K562 (cell line): ENCODE measurements at regions not wholly inside any gene's neighbourhood (a gene's known extent, or its start where the extent isn't known, plus 50 kb on each side); places are given as distances from the start of the nearest gene placed in this dataset.

ENCODE experiments used
- ATAC-seq: fragments of 200-7000 bp; cut with Tn5 transposase; 3 replicates; pipeline ENCODE4 v1.9.1; 2020; ENCODE audit warnings: moderate library complexity
- BruUV-seq: library from RNA; stranded (reverse); fragments of 400-500 nt; replicated peaks from 2 replicates; lab custom pipeline; 2021; lab: Mats Ljungman, UMichigan
- CTCF ChIA-PET: fragments of 300-600 bp; formaldehyde crosslinking; extraction: SDS; loops from one replicate; lab custom pipeline; 2021; ENCODE audit warnings: low intra/inter-chr PET ratio; lab: Yijun Ruan, JAX
- POLR2A ChIA-PET: fragments of 300-600, 350-650 bp; sonication (Branson Sonifier 250); formaldehyde crosslinking; extraction: SDS; loops from one replicate; lab custom pipeline; 2021; ENCODE audit warnings: antibody characterized with exemption, inconsistent platforms; lab: Yijun Ruan, JAX
- DNase-seq, 4 experiments: peaks; one replicate each; pipeline versions ENCODE4 v3.0.0 to v3.0.0-alpha.2; 2011 to 2018; ENCODE audit warnings: low spot score in 3 of 4, mixed read lengths in 3 of 4; ENCODE audit errors: extremely low read depth in 1 of 4
- FAIRE-seq: peaks from 2 replicates; lab custom pipeline; 2011; peaks lifted over from hg19 to GRCh38; lab: Jason Lieb, UNC
- H2AFZ ChIP-seq: 2 replicates; pipeline ENCODE4 v1.6.0; 2011; ENCODE audit warnings: low read depth, low read length, control low read depth, inconsistent platforms
- H3K27ac ChIP-seq: fragments of 200-600 bp; 3 replicates; pipeline ENCODE4 v1.8.0; 2011; ENCODE audit warnings: low read depth, mild to moderate bottlenecking, control low read depth, inconsistent platforms, low read length, moderate library complexity, mixed read lengths; ENCODE audit errors: extremely low read depth
- H3K27me3 ChIP-seq, 2 experiments: fragments of 300-600 bp in 1 of 2; 2 replicates in 1 of 2; 3 replicates in 1 of 2; pipeline versions ENCODE4 v1.6.0 to v1.8.0; 2011; ENCODE audit warnings: inconsistent platforms in 2 of 2, low read length in 2 of 2, mild to moderate bottlenecking in 1 of 2, mixed read lengths in 1 of 2, moderate library complexity in 1 of 2; ENCODE audit not compliant: control insufficient read depth in 2 of 2, insufficient read depth in 2 of 2
- H3K36me3 ChIP-seq: fragments of 300-600 bp; 3 replicates; pipeline ENCODE4 v1.8.0; 2011; ENCODE audit warnings: mild to moderate bottlenecking, low read length, inconsistent platforms; ENCODE audit not compliant: control insufficient read depth, insufficient read depth
- H3K4me1 ChIP-seq, 2 experiments: fragments of 200-600 bp in 1 of 2; replicated peaks in 1 of 2; 2 replicates in 1 of 2; 3 replicates in 1 of 2; pipeline versions ENCODE4 v1.5.1 to v1.8.0; 2011; ENCODE audit warnings: inconsistent platforms in 2 of 2, low read length in 2 of 2, mild to moderate bottlenecking in 1 of 2, mixed read lengths in 1 of 2, moderate library complexity in 1 of 2; ENCODE audit not compliant: control insufficient read depth in 2 of 2, insufficient read depth in 2 of 2
- H3K4me2 ChIP-seq: 2 replicates; pipeline ENCODE4 v1.6.1; 2011; ENCODE audit warnings: low read length, control low read depth, inconsistent platforms, mixed read lengths; ENCODE audit not compliant: insufficient read depth
- H3K4me3 ChIP-seq: fragments of 200-600 bp; sonication (generic), shearing (Covaris generic); 2 replicates; pipeline ENCODE4 v1.5.1; 2016; ENCODE audit warnings: control low read depth, inconsistent platforms
- H3K79me2 ChIP-seq: fragments of 200-600 bp; 3 replicates; pipeline ENCODE4 v1.8.0; 2011; ENCODE audit warnings: low read length, inconsistent platforms; ENCODE audit not compliant: control insufficient read depth, insufficient read depth
- H3K9ac ChIP-seq, 2 experiments: 2 replicates each; pipeline versions ENCODE4 v1.6.0 to v1.6.1; 2011; ENCODE audit warnings: low read depth in 2 of 2, low read length in 2 of 2, control low read depth in 1 of 2, inconsistent platforms in 1 of 2, mild to moderate bottlenecking in 1 of 2, mixed read lengths in 1 of 2; ENCODE audit not compliant: insufficient read depth in 1 of 2
- H3K9me1 ChIP-seq: one replicate; pipeline ENCODE4 v1.6.0; 2011; ENCODE audit warnings: inconsistent platforms, mild to moderate bottlenecking, low read length, moderate library complexity; ENCODE audit not compliant: control insufficient read depth, insufficient read depth
- H3K9me3 ChIP-seq: replicated peaks from 2 replicates; pipeline ENCODE4 v1.5.1; 2011; ENCODE audit warnings: low read depth, low read length, inconsistent platforms; ENCODE audit not compliant: control insufficient read depth, insufficient read depth
- H4K20me1 ChIP-seq: replicated peaks from 2 replicates; pipeline ENCODE4 v1.6.1; 2011; ENCODE audit warnings: low read length, inconsistent platforms, mixed read lengths; ENCODE audit not compliant: control insufficient read depth, insufficient read depth
- CBX8 ChIP-seq: fragments of 200-600 bp; sonication (generic); IDR thresholded peaks from 2 replicates; pipeline ENCODE4 v1.6.1; 2012; ENCODE audit warnings: borderline replicate concordance, mixed run types, low read depth, mild to moderate bottlenecking, moderate library complexity, mixed read lengths, low read length, control low read depth, inconsistent platforms; ENCODE audit not compliant: poor library complexity, severe bottlenecking; ENCODE audit errors: extremely low read depth
- GATAD2A ChIP-seq: fragments of 450-650 bp; IDR thresholded peaks from 2 replicates; pipeline ENCODE4 v1.6.1; 2017
- KDM1A ChIP-seq, 2 experiments: fragments of 450-650 bp; IDR thresholded peaks; 2 replicates each; pipeline ENCODE4 v1.6.1; 2016; ENCODE audit warnings: mild to moderate bottlenecking in 2 of 2
- OTX1 ChIP-seq: fragments of 450-650 bp; formaldehyde crosslinking; IDR thresholded peaks from 2 replicates; pipeline ENCODE4 v1.4.0; 2022; ENCODE audit warnings: mild to moderate bottlenecking
- RBM22 ChIP-seq: fragments of 200-400 bp; formaldehyde crosslinking; IDR thresholded peaks from 2 replicates; pipeline ENCODE4 v1.6.1; 2018; ENCODE audit warnings: low read length, low read depth; ENCODE audit not compliant: poor library complexity, severe bottlenecking
- ZC3H8 ChIP-seq: fragments of 450-650 bp; IDR thresholded peaks from 2 replicates; pipeline ENCODE4 v1.6.1; 2017
- ZNF184 ChIP-seq: sonication (generic); formaldehyde crosslinking; IDR thresholded peaks from 2 replicates; pipeline ENCODE4 v1.5.0; 2020; ENCODE audit warnings: missing genetic modification reagents
- ZNF232 ChIP-seq: sonication (generic); formaldehyde crosslinking; IDR thresholded peaks from 2 replicates; pipeline ENCODE4 v1.8.0; 2022; ENCODE audit warnings: mild to moderate bottlenecking, missing genetic modification reagents
- ZNF347 ChIP-seq: fragments of 450-650 bp; formaldehyde crosslinking; IDR thresholded peaks from 2 replicates; pipeline ENCODE4 v1.4.0; 2020; ENCODE audit warnings: low read depth, mild to moderate bottlenecking, moderate library complexity
- WGBS: fragments of 100-300 bp; shearing (Covaris generic); methylation state at CpG from one replicate; pipeline ENCODE4 v1.1.6; 2016; ENCODE audit warnings: low coverage, mixed read lengths; ENCODE audit not compliant: insufficient coverage; ENCODE audit errors: missing lambda C conversion rate; 5-methylcytosine and 5-hydroxymethylcytosine counted together
- in situ Hi-C: fragments of 300-500 bp; cut with MboI; formaldehyde crosslinking; loops from 4 replicates; pipeline ENCODE4 v1.15.0; 2018; ENCODE audit warnings: inconsistent platforms, mixed read lengths
- intact Hi-C: fragments of 100-400 bp; cut with micrococcal nuclease; formaldehyde crosslinking; loops from 2 replicates; pipeline ENCODE4 v1.14.2; 2022
- TF ChIP-seq, protein P1 (sequence below): fragments of 200-600 bp; sonication (generic); IDR thresholded peaks from one replicate; pipeline ENCODE4 v1.6.1; 2012; ENCODE audit warnings: mild to moderate bottlenecking, low read depth, low read length, inconsistent platforms
- TF ChIP-seq, protein P2 (sequence below): sonication (generic); formaldehyde crosslinking; IDR thresholded peaks from 2 replicates; pipeline ENCODE4 v1.8.1; 2023; ENCODE audit warnings: mild to moderate bottlenecking, missing genetic modification reagents

DNA sequence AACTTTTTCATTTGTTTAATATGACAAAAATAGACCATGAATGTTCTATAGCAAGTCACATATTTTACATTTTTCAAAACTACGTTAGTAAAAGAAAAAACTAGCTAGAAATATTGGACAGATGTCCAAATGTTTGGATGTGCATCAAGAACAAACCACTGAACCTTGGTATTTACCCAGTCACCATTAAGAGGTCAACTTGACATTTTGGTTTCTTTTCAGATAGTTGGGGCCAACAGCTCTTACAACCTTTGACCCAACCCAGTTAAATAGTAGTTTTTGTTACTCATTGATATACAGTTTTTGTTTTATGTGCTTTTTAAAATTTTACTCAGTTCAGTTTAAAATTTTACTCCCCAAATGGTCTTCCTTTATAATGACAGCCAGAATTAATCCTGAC is 238.7 kb upstream of the TET2 start:
- H3K9me3 ChIP-seq = no peaks in the 10 kb centered on the region
- no peaks in the 10 kb centered on the region for H4K20me1 ChIP-seq
- CTCF ChIA-PET = no interaction called here
- H3K4me3 ChIP-seq = no peak overlapping the region
- FAIRE-seq = no peak
- BruUV-seq = no TSS peak
- 0% methylated on average over 1 of the region's 1 CpG for WGBS
- in situ Hi-C loops = no loop called here
- DNase-seq = no peak
- no peak for ATAC-seq
- H3K4me1 ChIP-seq = no peaks in the 10 kb centered on the region
- no peak overlapping the region for H3K9ac ChIP-seq
- no peaks in the 10 kb centered on the region for H3K9me1 ChIP-seq
- no peak overlapping the region for H2AFZ ChIP-seq
- H3K36me3 ChIP-seq = no peaks in the 10 kb centered on the region
- H3K4me2 ChIP-seq = no peak overlapping the region
- H3K79me2 ChIP-seq = no peaks in the 10 kb centered on the region
- no peaks in the 10 kb centered on the region for H3K27me3 ChIP-seq
- intact Hi-C loops = no loop called here
- H3K27ac ChIP-seq = no peak overlapping the region
- POLR2A ChIA-PET = no interaction called here
- TF ChIP-seq RBM22 (no peak), CBX8 (no peak), ZNF184 (CRISPR knock-in tag) (no peak), ZNF347 (CRISPR knock-in tag) (no peak), ZC3H8 (no peak), GATAD2A (no peak), OTX1 (no peak), KDM1A (IDR thresholded peaks at IDR 0.05) (no peak), ZNF232 (CRISPR knock-in tag) (no peak)
- TF ChIP-seq, protein P1, sequence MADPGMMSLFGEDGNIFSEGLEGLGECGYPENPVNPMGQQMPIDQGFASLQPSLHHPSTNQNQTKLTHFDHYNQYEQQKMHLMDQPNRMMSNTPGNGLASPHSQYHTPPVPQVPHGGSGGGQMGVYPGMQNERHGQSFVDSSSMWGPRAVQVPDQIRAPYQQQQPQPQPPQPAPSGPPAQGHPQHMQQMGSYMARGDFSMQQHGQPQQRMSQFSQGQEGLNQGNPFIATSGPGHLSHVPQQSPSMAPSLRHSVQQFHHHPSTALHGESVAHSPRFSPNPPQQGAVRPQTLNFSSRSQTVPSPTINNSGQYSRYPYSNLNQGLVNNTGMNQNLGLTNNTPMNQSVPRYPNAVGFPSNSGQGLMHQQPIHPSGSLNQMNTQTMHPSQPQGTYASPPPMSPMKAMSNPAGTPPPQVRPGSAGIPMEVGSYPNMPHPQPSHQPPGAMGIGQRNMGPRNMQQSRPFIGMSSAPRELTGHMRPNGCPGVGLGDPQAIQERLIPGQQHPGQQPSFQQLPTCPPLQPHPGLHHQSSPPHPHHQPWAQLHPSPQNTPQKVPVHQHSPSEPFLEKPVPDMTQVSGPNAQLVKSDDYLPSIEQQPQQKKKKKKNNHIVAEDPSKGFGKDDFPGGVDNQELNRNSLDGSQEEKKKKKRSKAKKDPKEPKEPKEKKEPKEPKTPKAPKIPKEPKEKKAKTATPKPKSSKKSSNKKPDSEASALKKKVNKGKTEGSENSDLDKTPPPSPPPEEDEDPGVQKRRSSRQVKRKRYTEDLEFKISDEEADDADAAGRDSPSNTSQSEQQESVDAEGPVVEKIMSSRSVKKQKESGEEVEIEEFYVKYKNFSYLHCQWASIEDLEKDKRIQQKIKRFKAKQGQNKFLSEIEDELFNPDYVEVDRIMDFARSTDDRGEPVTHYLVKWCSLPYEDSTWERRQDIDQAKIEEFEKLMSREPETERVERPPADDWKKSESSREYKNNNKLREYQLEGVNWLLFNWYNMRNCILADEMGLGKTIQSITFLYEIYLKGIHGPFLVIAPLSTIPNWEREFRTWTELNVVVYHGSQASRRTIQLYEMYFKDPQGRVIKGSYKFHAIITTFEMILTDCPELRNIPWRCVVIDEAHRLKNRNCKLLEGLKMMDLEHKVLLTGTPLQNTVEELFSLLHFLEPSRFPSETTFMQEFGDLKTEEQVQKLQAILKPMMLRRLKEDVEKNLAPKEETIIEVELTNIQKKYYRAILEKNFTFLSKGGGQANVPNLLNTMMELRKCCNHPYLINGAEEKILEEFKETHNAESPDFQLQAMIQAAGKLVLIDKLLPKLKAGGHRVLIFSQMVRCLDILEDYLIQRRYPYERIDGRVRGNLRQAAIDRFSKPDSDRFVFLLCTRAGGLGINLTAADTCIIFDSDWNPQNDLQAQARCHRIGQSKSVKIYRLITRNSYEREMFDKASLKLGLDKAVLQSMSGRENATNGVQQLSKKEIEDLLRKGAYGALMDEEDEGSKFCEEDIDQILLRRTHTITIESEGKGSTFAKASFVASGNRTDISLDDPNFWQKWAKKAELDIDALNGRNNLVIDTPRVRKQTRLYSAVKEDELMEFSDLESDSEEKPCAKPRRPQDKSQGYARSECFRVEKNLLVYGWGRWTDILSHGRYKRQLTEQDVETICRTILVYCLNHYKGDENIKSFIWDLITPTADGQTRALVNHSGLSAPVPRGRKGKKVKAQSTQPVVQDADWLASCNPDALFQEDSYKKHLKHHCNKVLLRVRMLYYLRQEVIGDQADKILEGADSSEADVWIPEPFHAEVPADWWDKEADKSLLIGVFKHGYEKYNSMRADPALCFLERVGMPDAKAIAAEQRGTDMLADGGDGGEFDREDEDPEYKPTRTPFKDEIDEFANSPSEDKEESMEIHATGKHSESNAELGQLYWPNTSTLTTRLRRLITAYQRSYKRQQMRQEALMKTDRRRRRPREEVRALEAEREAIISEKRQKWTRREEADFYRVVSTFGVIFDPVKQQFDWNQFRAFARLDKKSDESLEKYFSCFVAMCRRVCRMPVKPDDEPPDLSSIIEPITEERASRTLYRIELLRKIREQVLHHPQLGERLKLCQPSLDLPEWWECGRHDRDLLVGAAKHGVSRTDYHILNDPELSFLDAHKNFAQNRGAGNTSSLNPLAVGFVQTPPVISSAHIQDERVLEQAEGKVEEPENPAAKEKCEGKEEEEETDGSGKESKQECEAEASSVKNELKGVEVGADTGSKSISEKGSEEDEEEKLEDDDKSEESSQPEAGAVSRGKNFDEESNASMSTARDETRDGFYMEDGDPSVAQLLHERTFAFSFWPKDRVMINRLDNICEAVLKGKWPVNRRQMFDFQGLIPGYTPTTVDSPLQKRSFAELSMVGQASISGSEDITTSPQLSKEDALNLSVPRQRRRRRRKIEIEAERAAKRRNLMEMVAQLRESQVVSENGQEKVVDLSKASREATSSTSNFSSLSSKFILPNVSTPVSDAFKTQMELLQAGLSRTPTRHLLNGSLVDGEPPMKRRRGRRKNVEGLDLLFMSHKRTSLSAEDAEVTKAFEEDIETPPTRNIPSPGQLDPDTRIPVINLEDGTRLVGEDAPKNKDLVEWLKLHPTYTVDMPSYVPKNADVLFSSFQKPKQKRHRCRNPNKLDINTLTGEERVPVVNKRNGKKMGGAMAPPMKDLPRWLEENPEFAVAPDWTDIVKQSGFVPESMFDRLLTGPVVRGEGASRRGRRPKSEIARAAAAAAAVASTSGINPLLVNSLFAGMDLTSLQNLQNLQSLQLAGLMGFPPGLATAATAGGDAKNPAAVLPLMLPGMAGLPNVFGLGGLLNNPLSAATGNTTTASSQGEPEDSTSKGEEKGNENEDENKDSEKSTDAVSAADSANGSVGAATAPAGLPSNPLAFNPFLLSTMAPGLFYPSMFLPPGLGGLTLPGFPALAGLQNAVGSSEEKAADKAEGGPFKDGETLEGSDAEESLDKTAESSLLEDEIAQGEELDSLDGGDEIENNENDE = no peak
- TF ChIP-seq, protein P2, sequence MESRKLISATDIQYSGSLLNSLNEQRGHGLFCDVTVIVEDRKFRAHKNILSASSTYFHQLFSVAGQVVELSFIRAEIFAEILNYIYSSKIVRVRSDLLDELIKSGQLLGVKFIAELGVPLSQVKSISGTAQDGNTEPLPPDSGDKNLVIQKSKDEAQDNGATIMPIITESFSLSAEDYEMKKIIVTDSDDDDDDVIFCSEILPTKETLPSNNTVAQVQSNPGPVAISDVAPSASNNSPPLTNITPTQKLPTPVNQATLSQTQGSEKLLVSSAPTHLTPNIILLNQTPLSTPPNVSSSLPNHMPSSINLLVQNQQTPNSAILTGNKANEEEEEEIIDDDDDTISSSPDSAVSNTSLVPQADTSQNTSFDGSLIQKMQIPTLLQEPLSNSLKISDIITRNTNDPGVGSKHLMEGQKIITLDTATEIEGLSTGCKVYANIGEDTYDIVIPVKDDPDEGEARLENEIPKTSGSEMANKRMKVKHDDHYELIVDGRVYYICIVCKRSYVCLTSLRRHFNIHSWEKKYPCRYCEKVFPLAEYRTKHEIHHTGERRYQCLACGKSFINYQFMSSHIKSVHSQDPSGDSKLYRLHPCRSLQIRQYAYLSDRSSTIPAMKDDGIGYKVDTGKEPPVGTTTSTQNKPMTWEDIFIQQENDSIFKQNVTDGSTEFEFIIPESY (CRISPR knock-in tag) = no peak
